ENCODE measurements at regions not wholly inside any gene's neighbourhood (a gene's known extent, or its start where the extent isn't known, plus 50 kb on each side); places are given as distances from the start of the nearest gene placed in this dataset.

DNA sequence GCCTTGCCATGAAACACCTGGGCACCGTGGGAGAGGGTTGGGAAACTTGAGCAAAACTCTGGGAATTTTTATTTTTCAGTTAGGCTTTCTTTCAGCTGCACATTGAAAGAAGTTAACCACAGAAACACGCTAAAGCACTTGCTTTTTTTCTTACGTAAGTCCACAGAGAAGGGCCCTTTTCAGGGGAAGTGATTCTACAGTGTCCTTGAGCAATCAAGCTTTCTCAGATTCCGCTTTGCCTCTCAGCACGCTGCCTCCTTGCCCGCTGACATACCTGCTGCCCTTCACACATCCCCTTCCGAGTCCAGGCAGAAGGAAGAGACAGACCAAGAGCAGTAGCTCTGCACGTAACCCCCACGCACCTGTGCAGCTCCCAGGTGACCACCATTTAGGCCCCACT, 135.5 kb upstream of the MYT1L start:
- no peaks in the 10 kb centered on the region for H4K20me1 ChIP-seq (ENCODE audit: control insufficient read depth, insufficient read depth, low read depth, low read length)
- H3K9me2 ChIP-seq (replicated peaks; ENCODE audit: control insufficient read depth, low read length): no peaks in the 10 kb centered on the region
- H3K4me1 ChIP-seq (ENCODE audit: control insufficient read depth, low read length): no peaks in the 10 kb centered on the region
- no peaks in the 10 kb centered on the region for H3K36me3 ChIP-seq (ENCODE audit: control insufficient read depth, low read length)
- H3K4me2 ChIP-seq (ENCODE audit: low read length): no peak overlapping the region
- no peak overlapping the region for H3K4me3 ChIP-seq (ENCODE audit: low read length)
- H3K27me3 ChIP-seq (ENCODE audit: control insufficient read depth, low read length): no peaks in the 10 kb centered on the region
- H3K79me2 ChIP-seq (ENCODE audit: control insufficient read depth, low read length): no peaks in the 10 kb centered on the region
- TF ChIP-seq EZH2phosphoT487 (IDR thresholded peaks at IDR 0.05; ENCODE audit: borderline replicate concordance, low read length): no peak
- TF ChIP-seq, protein P1, sequence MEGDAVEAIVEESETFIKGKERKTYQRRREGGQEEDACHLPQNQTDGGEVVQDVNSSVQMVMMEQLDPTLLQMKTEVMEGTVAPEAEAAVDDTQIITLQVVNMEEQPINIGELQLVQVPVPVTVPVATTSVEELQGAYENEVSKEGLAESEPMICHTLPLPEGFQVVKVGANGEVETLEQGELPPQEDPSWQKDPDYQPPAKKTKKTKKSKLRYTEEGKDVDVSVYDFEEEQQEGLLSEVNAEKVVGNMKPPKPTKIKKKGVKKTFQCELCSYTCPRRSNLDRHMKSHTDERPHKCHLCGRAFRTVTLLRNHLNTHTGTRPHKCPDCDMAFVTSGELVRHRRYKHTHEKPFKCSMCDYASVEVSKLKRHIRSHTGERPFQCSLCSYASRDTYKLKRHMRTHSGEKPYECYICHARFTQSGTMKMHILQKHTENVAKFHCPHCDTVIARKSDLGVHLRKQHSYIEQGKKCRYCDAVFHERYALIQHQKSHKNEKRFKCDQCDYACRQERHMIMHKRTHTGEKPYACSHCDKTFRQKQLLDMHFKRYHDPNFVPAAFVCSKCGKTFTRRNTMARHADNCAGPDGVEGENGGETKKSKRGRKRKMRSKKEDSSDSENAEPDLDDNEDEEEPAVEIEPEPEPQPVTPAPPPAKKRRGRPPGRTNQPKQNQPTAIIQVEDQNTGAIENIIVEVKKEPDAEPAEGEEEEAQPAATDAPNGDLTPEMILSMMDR (IDR thresholded peaks at IDR 0.05; ENCODE audit: low read depth, low read length, poor library complexity, severe bottlenecking): no peak
- H3K27ac ChIP-seq (ENCODE audit: low read depth, low read length): no peak overlapping the region
- no peaks in the 10 kb centered on the region for H3K9me3 ChIP-seq (ENCODE audit: control insufficient read depth, insufficient read depth, low read length)
- H3F3A ChIP-seq (ENCODE audit: control insufficient read depth, insufficient read depth): no peaks in the 10 kb centered on the region

DNA sequence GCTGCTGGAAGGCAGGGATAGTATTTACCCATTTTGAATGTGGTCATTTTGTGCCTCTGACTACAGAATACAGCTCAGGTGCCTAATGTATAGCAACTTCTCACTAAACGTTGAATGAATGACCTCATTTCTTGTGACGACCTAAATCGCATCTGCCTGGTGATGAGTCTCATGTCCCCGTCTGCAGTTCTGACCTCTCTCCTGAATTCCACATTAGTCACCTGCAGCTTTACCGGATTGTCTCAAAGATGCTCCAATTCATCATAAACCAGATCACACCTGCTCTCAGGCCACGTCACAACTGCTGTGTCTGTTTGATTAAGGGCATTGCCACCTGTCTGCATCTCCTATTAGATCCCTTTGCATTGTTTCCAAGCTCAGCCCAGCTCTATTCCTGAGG, 133.6 kb upstream of the MYT1L start:
- Histone ChIP-seq H3K9me3 (ENCODE audit: control insufficient read depth, insufficient read depth, low read length) (no peaks in the 10 kb centered on the region), H3K4me3 (ENCODE audit: low read length) (no peak overlapping the region), H3K4me1 (ENCODE audit: control insufficient read depth, low read length) (no peaks in the 10 kb centered on the region), H3K79me2 (ENCODE audit: control insufficient read depth, low read length) (no peaks in the 10 kb centered on the region), H3K9me2 (replicated peaks; ENCODE audit: control insufficient read depth, low read length) (no peaks in the 10 kb centered on the region), H4K20me1 (ENCODE audit: control insufficient read depth, insufficient read depth, low read depth, low read length) (no peaks in the 10 kb centered on the region), H3K27ac (ENCODE audit: low read depth, low read length) (no peak overlapping the region), H3K27me3 (ENCODE audit: control insufficient read depth, low read length) (no peaks in the 10 kb centered on the region), H3K4me2 (ENCODE audit: low read length) (no peak overlapping the region), H3F3A (ENCODE audit: control insufficient read depth, insufficient read depth) (no peaks in the 10 kb centered on the region), H3K36me3 (ENCODE audit: control insufficient read depth, low read length) (no peaks in the 10 kb centered on the region)
- TF ChIP-seq EZH2phosphoT487 (IDR thresholded peaks at IDR 0.05; ENCODE audit: borderline replicate concordance, low read length): no peak
- TF ChIP-seq, protein P1 (IDR thresholded peaks at IDR 0.05; ENCODE audit: low read depth, low read length, poor library complexity, severe bottlenecking): no peak

DNA sequence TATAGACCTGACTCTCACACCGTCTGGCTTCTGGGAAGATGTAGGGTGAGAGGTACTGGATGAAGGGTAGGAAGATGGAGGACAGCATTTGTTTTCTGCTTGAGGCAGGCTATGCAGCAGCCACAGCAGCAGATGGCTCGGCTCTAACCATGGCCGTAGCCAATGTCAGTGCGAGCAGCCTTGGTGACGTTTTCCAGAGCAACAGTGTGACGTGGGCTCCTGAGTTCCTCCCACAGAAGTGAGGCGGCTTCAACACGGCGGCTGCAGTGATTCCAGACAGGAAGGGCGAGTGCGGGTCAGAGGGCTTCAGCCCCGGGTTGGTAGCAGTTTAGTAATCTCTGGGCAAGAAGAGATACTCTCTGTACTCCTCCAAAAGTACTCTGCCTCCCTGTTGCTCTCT, 133.0 kb upstream of the MYT1L start:
- H3K27ac ChIP-seq (ENCODE audit: low read depth, low read length): no peak overlapping the region

More for the DNA sequence above, 133.0 kb upstream of the MYT1L start:
- Histone ChIP-seq H3K79me2 (ENCODE audit: control insufficient read depth, low read length) (no peaks in the 10 kb centered on the region), H4K20me1 (ENCODE audit: control insufficient read depth, insufficient read depth, low read depth, low read length) (no peaks in the 10 kb centered on the region), H3K4me3 (ENCODE audit: low read length) (no peak overlapping the region), H3K9me3 (ENCODE audit: control insufficient read depth, insufficient read depth, low read length) (no peaks in the 10 kb centered on the region), H3K4me2 (ENCODE audit: low read length) (no peak overlapping the region), H3K9me2 (replicated peaks; ENCODE audit: control insufficient read depth, low read length) (no peaks in the 10 kb centered on the region), H3K36me3 (ENCODE audit: control insufficient read depth, low read length) (no peaks in the 10 kb centered on the region), H3K27me3 (ENCODE audit: control insufficient read depth, low read length) (no peaks in the 10 kb centered on the region), H3K4me1 (ENCODE audit: control insufficient read depth, low read length) (no peaks in the 10 kb centered on the region), H3F3A (ENCODE audit: control insufficient read depth, insufficient read depth) (no peaks in the 10 kb centered on the region)
- no peak for TF ChIP-seq EZH2phosphoT487 (IDR thresholded peaks at IDR 0.05; ENCODE audit: borderline replicate concordance, low read length)
- TF ChIP-seq, protein P1 (IDR thresholded peaks at IDR 0.05; ENCODE audit: low read depth, low read length, poor library complexity, severe bottlenecking): no peak

Measured in DOHH2 (cell line).